K562 (cell line): ENCODE measurements at regions not wholly inside any gene's neighbourhood (a gene's known extent, or its start where the extent isn't known, plus 50 kb on each side); places are given as distances from the start of the nearest gene placed in this dataset.

Experiments used
- ARID3B ChIP-seq: fragments of 250-450 bp; sonication (Bioruptor Pico); IDR thresholded peaks from 2 replicates; pipeline ENCODE4 v1.4.0; 2020; ENCODE audit warnings: borderline replicate concordance
- HDAC3 ChIP-seq: fragments of 450-650 bp; IDR thresholded peaks from 2 replicates; pipeline ENCODE4 v1.6.1; 2018; ENCODE audit warnings: borderline replicate concordance, mild to moderate bottlenecking, moderate library complexity; ENCODE audit not compliant: partially characterized antibody
- ILK ChIP-seq: fragments of 450-650 bp; IDR thresholded peaks from 2 replicates; pipeline ENCODE4 v1.6.1; 2016; ENCODE audit warnings: missing genetic modification characterization, low read depth, mild to moderate bottlenecking, missing compliant biosample characterization, moderate library complexity, borderline replicate concordance
- KAT7 ChIP-seq: sonication (generic); formaldehyde crosslinking; IDR thresholded peaks from 2 replicates; pipeline ENCODE4 v1.8.0; 2022; ENCODE audit warnings: missing genetic modification reagents, mild to moderate bottlenecking, borderline replicate concordance
- MEF2A ChIP-seq: IDR thresholded peaks from 2 replicates; pipeline ENCODE4 v1.6.1; 2011; ENCODE audit warnings: low read depth, mild to moderate bottlenecking, low read length, moderate library complexity; ENCODE audit not compliant: control insufficient read depth
- PCBP2 ChIP-seq: fragments of 200-400 bp; formaldehyde crosslinking; IDR thresholded peaks from 2 replicates; pipeline ENCODE4 v1.6.1; 2018; ENCODE audit warnings: low read length, low read depth, mild to moderate bottlenecking, moderate library complexity; ENCODE audit not compliant: poor library complexity, severe bottlenecking
- RBM34 ChIP-seq: fragments of 200-400 bp; formaldehyde crosslinking; IDR thresholded peaks from 2 replicates; pipeline ENCODE4 v1.6.1; 2018; ENCODE audit warnings: low read length, borderline replicate concordance; ENCODE audit not compliant: insufficient read depth
- TEAD2 ChIP-seq: fragments of 450-650 bp; IDR thresholded peaks from 2 replicates; pipeline ENCODE4 v1.6.1; 2016; ENCODE audit warnings: missing genetic modification characterization, control low read depth, missing compliant biosample characterization
- ZNF655 ChIP-seq: fragments of 250-450 bp; sonication (Bioruptor Pico); IDR thresholded peaks from 2 replicates; pipeline ENCODE4 v1.5.0; 2021
- TF ChIP-seq, protein P1 (sequence below): fragments of 250-450 bp; sonication (Bioruptor Pico); IDR thresholded peaks from 2 replicates; pipeline ENCODE4 v1.5.0; 2022; ENCODE audit warnings: mild to moderate bottlenecking

GRCh38 chr1:115577513-115577912, 64.3 kb upstream of the VANGL1 start (continued):
- TF ChIP-seq MEF2A = no peak
- no peak for TF ChIP-seq HDAC3
- no peak for TF ChIP-seq ARID3B (CRISPR knock-in tag)
- TF ChIP-seq ILK (tag) = no peak
- TF ChIP-seq, protein P1, sequence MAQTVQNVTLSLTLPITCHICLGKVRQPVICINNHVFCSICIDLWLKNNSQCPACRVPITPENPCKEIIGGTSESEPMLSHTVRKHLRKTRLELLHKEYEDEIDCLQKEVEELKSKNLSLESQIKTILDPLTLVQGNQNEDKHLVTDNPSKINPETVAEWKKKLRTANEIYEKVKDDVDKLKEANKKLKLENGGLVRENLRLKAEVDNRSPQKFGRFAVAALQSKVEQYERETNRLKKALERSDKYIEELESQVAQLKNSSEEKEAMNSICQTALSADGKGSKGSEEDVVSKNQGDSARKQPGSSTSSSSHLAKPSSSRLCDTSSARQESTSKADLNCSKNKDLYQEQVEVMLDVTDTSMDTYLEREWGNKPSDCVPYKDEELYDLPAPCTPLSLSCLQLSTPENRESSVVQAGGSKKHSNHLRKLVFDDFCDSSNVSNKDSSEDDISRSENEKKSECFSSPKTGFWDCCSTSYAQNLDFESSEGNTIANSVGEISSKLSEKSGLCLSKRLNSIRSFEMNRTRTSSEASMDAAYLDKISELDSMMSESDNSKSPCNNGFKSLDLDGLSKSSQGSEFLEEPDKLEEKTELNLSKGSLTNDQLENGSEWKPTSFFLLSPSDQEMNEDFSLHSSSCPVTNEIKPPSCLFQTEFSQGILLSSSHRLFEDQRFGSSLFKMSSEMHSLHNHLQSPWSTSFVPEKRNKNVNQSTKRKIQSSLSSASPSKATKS (CRISPR knock-in tag) = no peak
- no peak for TF ChIP-seq PCBP2
- no peak for TF ChIP-seq RBM34
- no peak for TF ChIP-seq ZNF655
- TF ChIP-seq KAT7 (CRISPR knock-in tag) = no peak
- no peak for TF ChIP-seq TEAD2 (tag)
